Activated naive CD8-positive, alpha-beta T cell treated with anti-CD3 and anti-CD28 coated beads, Interleukin-2, amount 50 U/mL, for 16 hours (primary cell): ENCODE measurements at regions not wholly inside any gene's neighbourhood (a gene's known extent, or its start where the extent isn't known, plus 50 kb on each side); places are given as distances from the start of the nearest gene placed in this dataset.
A peak's percentile ranks its signal among the peaks of the same experiment; 100 is the strongest.
"Not testable (repeated sequence)": the region's sequence is repeated elsewhere in the genome, so short reads cannot be mapped to it uniquely, and the experiment has no call there.

Experiments
- DNase-seq: peaks from one replicate; pipeline ENCODE4 v3.0.0-alpha.2; 2020; ENCODE audit warnings: low read depth, low spot score

DNA sequence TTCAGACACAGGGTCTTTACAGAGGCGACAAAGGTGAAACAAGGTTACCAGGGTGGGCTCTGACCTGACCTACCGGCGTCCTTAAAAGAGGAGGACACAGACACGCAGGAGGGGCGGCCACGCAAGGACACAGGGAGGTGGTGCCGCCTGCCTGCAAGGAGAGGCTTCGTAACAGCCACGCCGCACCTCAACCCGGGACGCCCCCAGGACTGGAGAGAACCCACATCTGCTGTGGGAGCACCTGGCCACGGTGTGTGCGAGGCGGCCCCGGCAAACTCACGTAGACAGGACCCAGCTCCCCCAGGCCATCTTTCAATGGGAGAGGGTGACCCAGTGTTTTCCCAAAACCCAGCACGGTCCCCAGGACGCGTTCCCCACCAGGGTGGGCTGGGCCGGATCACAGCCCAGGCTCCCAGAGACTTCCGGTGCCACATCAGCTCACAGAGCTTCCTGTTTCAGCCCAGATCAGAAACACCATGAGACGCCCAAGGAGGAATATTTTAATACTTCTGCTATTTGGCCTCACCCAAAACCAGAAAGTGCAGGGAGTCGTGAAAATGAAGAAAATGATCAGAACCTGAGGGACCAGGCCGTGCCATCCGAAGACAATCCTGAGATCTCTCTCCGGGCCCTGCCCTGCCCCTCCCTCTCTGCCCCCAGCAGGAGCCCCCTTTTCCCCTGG, 5417.4 kb upstream of the TPTE start:
- not testable (repeated sequence) for DNase-seq

DNA sequence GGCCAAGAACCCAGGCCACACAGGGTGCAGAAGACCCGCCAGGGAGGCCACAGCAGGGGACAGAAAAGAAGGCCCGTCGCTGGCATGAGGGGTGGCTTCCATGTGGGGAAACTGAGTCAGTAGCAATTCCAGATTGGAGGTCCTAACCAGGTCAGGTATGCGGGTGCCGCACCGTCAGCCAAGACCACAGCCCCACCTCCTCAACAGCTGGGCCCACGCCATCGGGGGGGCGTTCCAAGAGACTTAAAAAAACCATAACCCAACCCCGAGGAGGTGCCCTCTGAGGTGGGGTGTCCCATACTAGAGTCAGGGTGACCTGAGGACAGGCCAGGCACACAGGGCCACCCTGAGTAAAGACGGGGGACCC, 5416.8 kb upstream of the TPTE start:
- DNase-seq: not testable (repeated sequence)

DNA sequence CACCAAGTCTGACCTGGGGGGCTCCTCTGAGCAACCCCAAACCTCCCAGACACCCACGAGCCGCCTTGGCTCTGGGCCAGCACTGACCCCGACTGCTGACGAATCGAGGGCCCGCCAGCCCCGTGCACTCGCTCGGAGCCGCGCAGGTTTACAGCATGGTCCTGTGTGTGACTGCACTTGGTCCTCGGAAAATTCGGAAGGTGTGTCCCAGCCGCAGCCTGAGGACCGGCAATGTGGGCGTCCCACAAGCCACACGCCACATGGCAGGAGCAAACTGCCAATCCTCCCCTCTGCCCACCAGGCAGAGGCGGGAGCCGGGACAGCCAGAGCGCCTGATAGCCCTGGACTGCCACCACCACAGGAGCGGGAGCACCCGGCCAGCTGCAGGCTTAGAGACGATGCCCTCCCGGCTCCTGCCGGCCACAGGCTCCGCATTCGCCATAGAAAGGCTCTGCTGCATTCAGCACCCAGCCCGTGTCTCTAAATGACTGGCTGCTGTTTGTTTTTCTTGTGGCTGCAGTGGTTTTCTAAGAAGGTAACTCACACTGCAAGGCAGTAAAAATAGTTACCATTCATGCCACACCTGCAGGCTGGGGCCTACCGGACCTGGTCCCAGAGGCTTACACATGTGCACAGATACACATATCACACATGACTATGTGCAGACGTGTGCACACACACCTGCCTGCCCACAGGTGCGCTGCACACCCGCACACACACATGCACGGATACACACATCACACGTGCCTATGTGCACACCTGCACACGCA, 5415.3 kb upstream of the TPTE start:
- DNase-seq: not testable (repeated sequence)

DNA sequence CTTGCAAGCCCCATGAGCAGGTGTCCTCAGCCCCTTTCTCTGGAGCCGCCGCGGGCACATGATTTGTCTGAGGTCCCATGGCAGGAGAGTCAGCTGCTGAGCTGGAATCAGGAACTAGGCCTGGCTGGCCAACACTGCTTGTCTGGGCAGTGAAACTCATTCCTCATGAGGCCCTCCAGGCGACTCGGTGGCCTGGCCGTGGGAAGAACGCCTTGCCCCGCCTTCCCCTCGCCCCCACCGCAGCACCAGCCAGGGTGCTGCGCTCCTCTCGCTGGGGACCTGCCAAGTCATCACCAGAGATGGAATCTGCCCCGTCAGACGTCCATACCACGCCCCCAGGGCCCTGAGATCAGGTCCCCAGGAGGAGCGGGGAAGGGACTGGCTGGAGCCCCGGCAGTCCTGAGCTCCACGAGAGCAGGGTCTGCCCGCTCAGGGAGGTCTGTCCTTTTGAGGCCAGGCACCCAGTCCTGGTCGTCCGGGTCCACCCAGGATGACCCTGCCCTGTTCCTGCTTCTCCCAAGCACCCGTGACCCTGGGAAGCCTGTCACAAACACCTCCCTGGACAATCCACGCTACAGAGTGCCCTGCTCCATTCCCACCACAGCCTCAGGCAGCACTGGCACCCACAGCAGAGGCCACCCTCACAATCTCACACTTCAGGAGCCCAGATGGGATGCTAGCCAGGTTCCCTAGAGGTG, 5414.5 kb upstream of the TPTE start:
- not testable (repeated sequence) for DNase-seq

DNA sequence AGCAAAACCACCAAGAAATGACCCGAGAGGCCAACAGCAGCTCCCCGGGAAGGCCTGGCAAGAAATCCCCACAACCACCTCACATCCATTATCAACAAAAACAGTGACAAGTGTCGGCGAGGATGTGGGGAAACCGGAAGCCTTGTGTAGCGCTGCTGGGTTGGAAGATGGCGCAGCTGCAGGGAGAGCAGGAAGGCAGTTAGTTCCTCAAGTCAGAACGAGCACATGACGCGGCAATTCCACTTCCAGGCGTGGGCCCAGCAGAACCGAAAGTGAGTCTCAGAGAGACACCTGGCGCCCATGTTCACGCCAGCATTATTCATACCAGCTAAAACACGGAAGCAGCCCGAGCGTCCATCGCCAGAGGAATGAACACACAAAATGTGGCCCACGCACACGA, 5413.7 kb upstream of the TPTE start:
- DNase-seq: not testable (repeated sequence)

DNA sequence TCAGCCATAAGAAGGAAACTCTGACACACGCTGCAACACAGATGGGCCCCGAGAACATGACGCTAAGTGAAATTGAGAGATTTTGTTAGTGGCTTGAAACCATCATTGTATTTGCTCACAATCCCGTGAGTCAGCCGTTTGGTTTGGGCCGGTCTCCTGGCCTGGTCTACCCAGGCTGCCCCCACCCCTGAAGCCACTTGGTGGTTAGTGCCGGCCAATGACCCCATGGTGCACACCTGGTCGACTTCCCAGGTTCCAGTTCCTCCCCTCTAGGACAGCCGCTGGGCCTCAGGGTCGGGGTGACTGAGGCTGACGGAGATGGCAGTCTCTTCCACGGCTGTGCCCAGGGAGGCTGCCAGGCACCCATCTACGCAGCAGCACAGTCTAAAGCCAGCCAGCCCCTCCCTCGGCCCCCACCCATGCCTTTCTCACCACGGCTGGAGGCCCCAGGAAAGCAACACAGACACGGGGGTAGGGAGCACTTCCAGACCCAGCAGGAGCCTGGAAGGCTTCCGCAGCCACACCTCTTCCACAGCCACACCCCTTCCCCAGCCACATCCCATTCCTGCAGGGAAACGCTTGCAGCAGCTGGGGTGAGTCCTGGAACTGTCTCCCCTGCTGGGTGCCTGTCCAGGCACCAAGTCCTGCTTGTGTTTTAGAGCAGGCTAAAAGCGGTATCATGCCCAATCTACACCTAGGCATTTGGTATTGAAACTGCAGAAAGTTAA, 5413.2 kb upstream of the TPTE start:
- not testable (repeated sequence) for DNase-seq

DNA sequence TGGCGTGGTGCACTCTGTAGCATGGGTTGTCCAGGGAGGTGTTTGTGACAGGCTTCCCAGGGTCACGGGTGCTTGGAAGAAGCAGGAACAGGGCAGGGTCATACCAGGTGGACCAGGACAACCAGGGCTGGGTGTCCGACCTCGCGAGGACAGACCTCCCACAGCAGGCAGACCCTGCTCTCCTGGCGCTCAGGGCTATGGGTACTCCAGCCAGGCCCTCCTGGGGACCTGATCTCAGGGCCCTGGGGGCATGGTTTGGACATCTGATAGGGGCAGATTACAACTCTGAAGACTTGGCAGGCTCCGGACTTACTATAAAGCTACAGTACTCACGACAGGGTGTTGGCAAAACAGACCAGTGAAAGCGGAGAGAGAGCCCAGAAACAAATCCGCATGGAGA, 5410.2 kb upstream of the TPTE start:
- DNase-seq: not testable (repeated sequence)

DNA sequence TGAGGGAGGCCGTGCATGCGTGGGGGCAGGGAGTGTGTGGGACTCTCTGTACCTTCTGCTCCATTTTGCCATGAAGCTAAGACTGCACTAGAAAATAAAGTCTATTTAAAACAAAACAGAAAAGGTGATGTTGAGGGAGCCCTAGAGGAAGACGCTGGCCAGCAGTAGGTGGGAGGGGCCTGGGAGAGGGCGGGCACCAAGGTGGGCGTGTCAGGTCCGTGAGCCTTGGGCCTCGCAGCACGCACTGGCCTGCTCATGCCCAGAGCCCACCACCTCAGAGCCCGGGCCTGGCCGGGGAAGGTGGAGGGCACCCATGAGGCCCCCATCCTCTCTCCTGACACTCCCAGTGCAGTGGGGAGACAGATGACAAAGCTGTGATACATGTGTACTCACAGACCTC, 5408.3 kb upstream of the TPTE start:
- not testable (repeated sequence) for DNase-seq

DNA sequence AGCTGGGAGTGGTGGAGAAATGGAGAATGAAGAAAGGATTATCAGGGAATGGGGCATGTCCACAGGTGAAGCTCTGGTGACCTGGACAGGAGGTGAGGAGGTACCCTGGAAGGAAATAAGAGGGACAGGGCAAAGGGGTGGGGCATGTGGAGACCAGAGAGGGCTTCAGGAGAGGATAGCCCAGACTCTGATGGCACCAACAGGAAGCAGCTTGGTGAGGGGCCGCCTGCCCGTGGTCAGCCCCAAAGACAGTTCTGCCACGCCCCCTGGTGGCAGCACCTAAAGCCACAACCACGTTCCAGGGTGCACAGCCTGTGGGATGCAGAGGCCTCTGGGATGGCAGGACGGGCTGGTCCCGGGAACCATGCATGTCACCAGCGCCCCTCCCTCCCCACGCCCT, 5406.9 kb upstream of the TPTE start:
- not testable (repeated sequence) for DNase-seq

DNA sequence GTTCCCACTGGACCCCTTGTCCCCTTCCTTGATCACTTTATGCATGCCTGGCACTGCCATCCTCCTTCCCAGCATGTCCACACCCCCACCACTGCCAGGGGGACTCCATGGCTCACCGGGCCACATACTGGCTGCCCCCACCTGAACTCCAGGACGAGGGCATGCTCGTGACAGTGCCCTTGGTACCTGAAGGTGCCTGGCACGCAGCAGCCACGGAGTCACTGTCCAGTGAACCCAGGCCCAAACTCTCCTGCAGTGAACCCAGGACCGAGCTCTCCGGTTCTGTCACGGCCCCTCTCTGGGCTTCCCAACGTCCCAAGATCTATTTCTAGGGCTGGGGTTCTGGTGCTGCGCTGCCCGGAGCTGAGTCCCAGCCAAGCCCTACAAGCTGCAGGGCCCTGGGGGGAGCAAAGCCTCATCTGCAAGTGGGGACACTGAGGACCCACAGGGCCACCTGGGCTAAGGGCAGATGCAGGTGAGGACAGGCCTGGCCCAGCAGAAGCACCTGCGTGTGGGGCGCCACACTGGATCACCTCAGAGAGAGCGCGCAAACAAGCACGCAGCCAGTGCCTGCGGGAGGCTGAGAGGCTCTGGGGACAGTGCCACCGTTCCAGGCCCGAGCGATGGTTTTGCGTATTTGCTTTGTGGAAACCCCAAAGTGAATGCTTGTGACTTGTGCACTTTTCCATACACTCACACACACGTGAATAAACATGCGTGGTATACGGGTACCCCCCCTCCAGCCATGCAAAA, 5406.3 kb upstream of the TPTE start:
- DNase-seq: not testable (repeated sequence)

DNA sequence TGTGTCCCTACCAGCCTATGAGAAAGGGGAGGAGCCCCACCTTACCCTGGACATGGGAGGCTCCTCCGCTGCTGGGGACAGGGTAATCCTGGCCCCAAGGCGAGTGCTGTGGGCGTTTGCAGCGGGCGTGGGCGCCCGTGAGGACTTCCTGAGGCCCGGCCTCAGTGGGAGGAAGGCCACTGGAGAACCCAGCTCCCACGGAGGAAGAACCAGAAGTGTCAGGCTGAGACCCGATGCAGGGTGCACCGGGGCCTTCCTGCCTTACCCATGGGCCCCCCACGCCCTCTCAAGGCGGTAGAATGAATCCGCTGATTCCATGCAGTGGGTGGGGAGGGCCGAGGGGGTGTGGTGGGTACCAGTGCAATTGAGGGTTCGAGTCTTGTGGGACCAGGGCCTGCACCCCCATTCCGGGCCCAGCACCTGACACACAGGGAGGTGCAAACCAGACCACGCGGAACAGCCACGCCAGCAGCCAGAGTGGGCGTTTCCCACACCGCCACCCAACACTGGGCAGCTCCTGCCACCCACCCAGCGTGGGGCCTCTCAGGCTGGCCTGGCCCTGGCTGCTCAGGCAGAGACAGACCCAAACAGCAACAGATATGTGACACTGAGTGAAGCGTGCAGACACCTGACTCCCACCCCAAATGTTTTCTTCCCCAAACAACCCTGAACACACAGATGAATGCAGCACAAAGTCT, 5405.6 kb upstream of the TPTE start:
- DNase-seq: not testable (repeated sequence)

DNA sequence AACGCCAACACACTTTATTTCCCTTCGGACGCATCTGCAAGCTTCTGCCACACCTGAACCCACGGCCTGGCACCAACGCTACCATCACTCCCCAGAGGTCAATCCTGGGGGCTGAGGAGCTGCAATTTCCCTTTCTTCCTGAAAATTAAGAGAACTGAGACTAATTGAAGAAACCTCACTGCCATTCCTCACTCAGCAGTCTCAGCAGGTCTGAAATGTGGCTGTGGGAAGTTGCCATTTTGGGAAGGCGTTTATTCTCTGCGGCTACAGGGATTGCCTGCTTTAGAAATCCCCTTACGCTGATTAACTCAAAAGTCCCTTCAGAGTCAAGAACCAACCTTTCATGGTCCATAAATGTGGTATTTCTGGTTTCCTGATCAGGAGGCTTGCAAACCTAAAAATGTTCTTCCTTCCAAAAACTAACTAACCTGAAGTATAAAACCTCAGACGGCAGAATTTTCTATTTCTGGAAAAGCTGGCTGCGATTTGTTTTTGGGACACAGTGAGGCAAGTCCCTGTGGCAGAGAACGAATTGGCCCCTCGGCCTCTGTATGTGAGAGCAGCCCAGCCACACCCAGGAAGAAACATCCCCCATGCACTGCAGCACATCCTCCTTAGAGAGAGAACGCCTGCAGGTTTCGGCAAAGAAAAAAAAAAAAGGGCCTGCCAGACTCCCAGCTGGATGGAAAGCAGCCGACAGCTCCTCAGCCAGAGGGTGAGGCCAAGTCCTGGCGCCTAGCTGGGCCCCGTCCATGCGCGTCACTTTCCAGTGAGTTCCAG, 5404.8 kb upstream of the TPTE start:
- not testable (repeated sequence) for DNase-seq

DNA sequence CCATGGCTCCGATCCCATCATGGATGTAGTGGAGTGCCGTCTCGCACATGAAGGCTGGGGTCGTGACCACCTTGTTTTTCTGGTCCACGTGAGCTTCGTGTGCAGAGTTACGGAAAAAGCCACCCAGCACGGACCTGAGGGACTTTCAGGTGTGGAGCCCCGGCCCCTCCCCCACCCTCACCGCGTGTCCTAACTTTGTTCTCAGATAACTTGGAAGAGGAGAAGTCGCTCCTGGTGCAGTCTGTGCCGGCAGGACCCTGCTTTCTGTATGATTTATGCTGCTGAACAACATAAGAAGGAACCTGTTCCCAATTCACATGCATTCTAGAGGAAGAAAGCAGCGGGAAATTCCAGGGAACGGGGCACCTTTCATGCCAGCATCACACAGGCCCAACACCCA, 5404.2 kb upstream of the TPTE start:
- not testable (repeated sequence) for DNase-seq

DNA sequence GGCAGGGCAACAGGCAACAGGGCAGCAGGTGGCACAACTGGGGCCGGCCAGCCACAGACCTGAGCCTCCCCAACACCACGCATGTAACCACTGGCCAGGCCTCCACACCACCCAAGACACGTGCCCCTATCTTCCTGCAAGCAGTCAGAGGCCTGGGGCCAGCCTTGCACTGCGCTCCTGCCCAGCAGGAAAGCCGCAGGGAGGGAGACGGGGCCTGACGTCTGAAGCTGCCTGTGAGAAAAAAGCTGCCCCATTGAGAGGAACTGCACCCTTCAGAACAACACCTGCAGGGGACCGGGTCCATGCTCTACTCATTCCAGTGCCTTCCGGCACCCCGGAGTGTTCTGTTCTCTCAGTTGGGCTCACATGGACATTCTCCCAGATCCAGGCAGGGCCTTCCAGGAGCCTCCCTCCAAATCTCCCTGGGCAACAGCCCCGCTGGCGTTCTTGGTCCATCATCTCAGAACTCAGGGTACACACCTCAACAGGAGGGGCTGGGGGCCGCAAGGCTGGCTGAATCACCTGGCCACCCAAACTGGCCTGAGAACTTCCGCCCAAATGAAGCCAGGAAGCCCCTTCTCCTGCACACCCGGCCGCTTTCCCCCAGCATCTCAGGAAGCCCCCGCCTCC, 5403.6 kb upstream of the TPTE start:
- DNase-seq: not testable (repeated sequence)

DNA sequence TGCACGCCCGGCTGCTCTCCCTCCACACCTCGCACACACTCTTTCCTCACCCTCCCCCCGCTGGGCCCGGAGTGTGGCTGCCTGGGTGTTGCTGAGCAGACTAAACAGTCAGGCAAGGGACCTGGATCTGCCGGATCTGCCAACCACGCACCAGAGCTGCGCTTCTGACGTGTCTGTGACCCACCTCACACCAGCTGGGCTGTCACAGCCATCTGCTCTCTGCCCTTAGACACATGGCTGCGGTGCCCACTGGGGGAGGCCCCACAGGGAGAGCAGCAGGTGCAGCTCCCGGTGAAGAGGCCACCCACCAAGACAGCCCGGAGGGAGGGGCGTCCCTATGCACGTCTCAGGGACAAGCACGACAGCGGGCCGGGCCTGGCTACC, 5403.1 kb upstream of the TPTE start:
- not testable (repeated sequence) for DNase-seq

DNA sequence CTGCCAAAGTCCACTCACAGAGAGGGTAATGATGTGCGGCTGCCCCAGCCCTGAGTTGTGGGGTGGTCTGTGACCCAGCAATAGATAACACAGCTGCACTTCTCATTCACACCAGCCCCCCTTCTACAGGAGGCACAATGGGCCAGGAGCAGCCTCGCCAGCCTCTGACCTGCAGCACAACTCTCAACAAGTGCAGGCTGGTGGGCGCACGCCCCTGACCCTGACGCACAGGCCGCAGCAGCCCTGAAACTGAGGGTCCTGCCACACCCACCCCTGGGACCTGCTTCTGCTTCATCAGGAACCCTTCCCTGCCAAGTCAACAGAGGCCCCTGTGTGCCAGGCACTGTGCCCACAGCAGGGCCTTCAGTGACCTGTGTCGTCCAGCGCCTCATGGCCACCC, 5402.2 kb upstream of the TPTE start:
- DNase-seq: not testable (repeated sequence)

DNA sequence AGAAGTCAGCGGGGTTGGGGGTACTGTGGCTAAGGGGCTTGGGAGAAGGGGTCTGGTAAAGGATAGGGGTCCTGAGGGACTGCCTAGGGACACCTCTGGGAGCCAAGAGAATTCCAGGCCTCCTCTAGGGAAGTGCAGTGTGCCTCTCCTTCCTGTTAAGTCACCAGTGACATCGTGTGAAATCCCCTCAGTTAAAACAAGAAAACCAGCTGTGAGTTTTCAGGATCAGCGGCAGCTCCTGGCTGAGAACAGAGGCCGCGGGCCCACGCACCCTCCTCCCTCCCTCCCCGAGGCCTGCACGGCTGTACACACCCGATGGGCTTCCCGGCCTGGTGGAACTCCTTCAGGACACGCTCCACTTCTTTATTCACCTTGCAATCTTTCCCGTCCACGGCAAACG, 5400.0 kb upstream of the TPTE start:
- DNase-seq: not testable (repeated sequence)

DNA sequence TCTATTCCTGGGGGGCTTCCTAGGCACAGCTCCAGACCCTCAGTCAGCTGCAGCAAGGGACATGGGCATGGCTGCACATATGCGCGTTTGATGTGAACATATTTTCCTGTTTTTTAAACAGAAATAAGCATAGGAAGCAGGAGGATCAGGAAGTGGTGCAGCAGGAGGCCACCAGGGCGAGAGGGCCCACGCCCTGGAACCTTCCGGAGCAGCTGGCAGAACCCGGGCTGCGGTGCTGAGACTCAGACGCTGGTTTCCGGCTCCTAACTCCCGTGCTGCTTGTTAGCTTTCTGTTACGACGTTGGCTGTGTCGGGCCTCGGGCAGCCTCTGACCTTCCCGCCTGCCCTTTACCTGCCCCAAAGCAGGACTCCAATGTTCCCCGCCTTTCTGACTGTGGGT, 5399.5 kb upstream of the TPTE start:
- DNase-seq: not testable (repeated sequence)

DNA sequence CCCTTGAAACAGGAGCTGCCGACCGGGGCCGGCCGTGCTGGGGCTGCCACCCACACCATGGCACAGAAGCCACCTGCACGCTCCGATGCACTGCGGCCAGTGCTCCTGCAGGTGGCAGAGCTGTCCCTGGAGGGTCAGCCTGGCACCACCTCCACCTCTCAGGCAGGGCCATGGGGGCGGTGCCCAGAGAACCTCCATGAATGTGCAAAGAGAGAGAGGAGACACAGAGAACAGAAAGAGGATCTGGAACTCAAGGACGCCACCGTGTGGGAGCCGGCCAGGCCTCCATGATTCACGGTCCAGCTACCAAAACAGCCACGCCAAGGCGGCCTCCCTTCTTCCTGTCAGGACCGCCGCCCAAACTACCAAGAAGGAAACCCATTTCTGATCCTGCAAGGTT, 5397.7 kb upstream of the TPTE start:
- peak; percentile 25 for DNase-seq
